Gastrocnemius medialis (tissue), 4 donors: ENCODE measurements at regions not wholly inside any gene's neighbourhood (a gene's known extent, or its start where the extent isn't known, plus 50 kb on each side); places are given as distances from the start of the nearest gene placed in this dataset.
"Not testable (repeated sequence)": the region's sequence is repeated elsewhere in the genome, so short reads cannot be mapped to it uniquely, and the experiment has no call there.

Experiments
- ATAC-seq, 2 donors: fragments of 150-250 bp; one replicate each; pipeline ENCODE4 v1.9.1; 2016
- DNase-seq, 2 donors: peaks; one replicate each; pipeline ENCODE4 v3.0.0-alpha.2; 2019
- H3K27ac ChIP-seq, 4 donors: fragments of 200-600 bp; sonication (generic); 1 replicate in 1 of 4; 2 replicates in 3 of 4; pipeline ENCODE4 v1.5.1; 2016 to 2018; ENCODE audit warnings: mild to moderate bottlenecking in 2 of 4, moderate library complexity in 1 of 4
- H3K27me3 ChIP-seq, 3 donors: fragments of 200-600 bp; sonication (generic) in 2 of 3; 1 replicate in 1 of 3; 2 replicates in 2 of 3; pipeline versions ENCODE4 v1.5.1 to v1.6.0; 2016 to 2019; ENCODE audit warnings: mild to moderate bottlenecking in 1 of 3, moderate library complexity in 1 of 3
- H3K36me3 ChIP-seq, 2 donors: fragments of 200-600 bp; sonication (generic) in 1 of 2; one replicate each; pipeline ENCODE4 v1.5.1; 2017 to 2018
- H3K4me1 ChIP-seq, 2 donors: fragments of 200-600 bp; sonication (generic) in 1 of 2; one replicate each; pipeline ENCODE4 v1.5.1; 2016 to 2017; ENCODE audit warnings: mild to moderate bottlenecking in 2 of 2
- H3K4me3 ChIP-seq, 4 donors: fragments of 200-600 bp; sonication (generic) in 3 of 4; 1 replicate in 1 of 4; 2 replicates in 3 of 4; pipeline ENCODE4 v1.5.1; 2016 to 2019; ENCODE audit warnings: mild to moderate bottlenecking in 2 of 4
- H3K9me3 ChIP-seq, 3 donors: fragments of 200-600 bp; sonication (generic) in 2 of 3; 1 replicate in 1 of 3; 2 replicates in 2 of 3; pipeline ENCODE4 v1.5.1; 2016 to 2019
- CTCF ChIP-seq, 5 experiments: fragments of 450-650 bp in 3 of 5; fragments of 200-600 bp in 2 of 5; sonication (generic) in 2 of 5; IDR thresholded peaks in 4 of 5; conservative IDR thresholded peaks in 1 of 5; 1 replicate in 4 of 5; 2 replicates in 1 of 5; pipeline ENCODE4 v1.5.1; 2016 to 2019; ENCODE audit warnings: antibody characterized with exemption in 5 of 5, mild to moderate bottlenecking in 3 of 5, moderate library complexity in 3 of 5
- POLR2A ChIP-seq, 2 donors: fragments of 450-650 bp; IDR thresholded peaks; one replicate each; pipeline ENCODE4 v1.6.1; 2017; ENCODE audit warnings: antibody characterized with exemption in 2 of 2, mild to moderate bottlenecking in 2 of 2, moderate library complexity in 2 of 2
- in situ Hi-C, 4 donors: fragments of 200-750 bp; cut with MboI; loops; one replicate each; pipeline versions ENCODE4 v1.15.0 to v1.8.0; 2017; ENCODE audit warnings: low sequenced_read_pairs in 4 of 4
- intact Hi-C: fragments of 100-400 bp; cut with DNase I; formaldehyde crosslinking; loops from one replicate; pipeline ENCODE4 v1.15.1; 2023; ENCODE audit warnings: low total_unique reads

- ATAC-seq, result no peak
- no peaks in the 10 kb centered on the region for H3K27me3 ChIP-seq
- H3K4me3 ChIP-seq, result no peak overlapping the region
- TF ChIP-seq POLR2A (IDR thresholded peaks at IDR 0.05) (no peak), CTCF (IDR thresholded peaks at IDR 0.05 in 4 of 5, conservative IDR thresholded peaks at IDR 0.05 in 1 of 5) (no peak)
- H3K9me3 ChIP-seq, result no peaks in the 10 kb centered on the region
- no peak for DNase-seq
- no peaks in the 10 kb centered on the region for H3K36me3 ChIP-seq
- intact Hi-C loops (no loop called here), in situ Hi-C loops (no loop called here)
- no peaks in the 10 kb centered on the region for H3K4me1 ChIP-seq
- H3K27ac ChIP-seq, result no peak overlapping the region
Observed at GRCh38 chr16:76696876-76697275, 419.7 kb downstream of the CNTNAP4 start.

- ATAC-seq (no peak), DNase-seq (no peak)
- Histone ChIP-seq H3K27ac (no peak overlapping the region), H3K27me3 (no peaks in the 10 kb centered on the region), H3K36me3 (no peaks in the 10 kb centered on the region), H3K4me1 (no peaks in the 10 kb centered on the region), H3K4me3 (no peak overlapping the region), H3K9me3 (no peaks in the 10 kb centered on the region)
- in situ Hi-C loops (no loop called here), intact Hi-C loops (no loop called here)
- TF ChIP-seq CTCF (IDR thresholded peaks at IDR 0.05 in 4 of 5, conservative IDR thresholded peaks at IDR 0.05 in 1 of 5), result no peak
- no peak for TF ChIP-seq POLR2A (IDR thresholded peaks at IDR 0.05)
Observed at GRCh38 chr16:76705892-76706291, 428.7 kb downstream of the CNTNAP4 start.

- intact Hi-C loops (no loop called here), in situ Hi-C loops (no loop called here)
- H3K9me3 ChIP-seq, result no peaks in the 10 kb centered on the region
- no peaks in the 10 kb centered on the region for H3K4me1 ChIP-seq
- no peaks in the 10 kb centered on the region for H3K36me3 ChIP-seq
- DNase-seq, result no peak
- TF ChIP-seq CTCF (IDR thresholded peaks at IDR 0.05 in 4 of 5, conservative IDR thresholded peaks at IDR 0.05 in 1 of 5) (no peak), POLR2A (IDR thresholded peaks at IDR 0.05) (no peak)
- ATAC-seq, result no peak
- H3K4me3 ChIP-seq, result no peak overlapping the region
- no peaks in the 10 kb centered on the region for H3K27me3 ChIP-seq
- H3K27ac ChIP-seq, result no peak overlapping the region
Observed at GRCh38 chr16:76713191-76713590, 436.0 kb downstream of the CNTNAP4 start.

- DNase-seq, in situ Hi-C loops, H3K27ac ChIP-seq, intact Hi-C loops, H3K9me3 ChIP-seq, H3K36me3 ChIP-seq, H3K27me3 ChIP-seq, H3K4me1 ChIP-seq, H3K4me3 ChIP-seq, ATAC-seq: not testable (repeated sequence)
Observed at GRCh38 chr16:76716251-76716650, 439.1 kb downstream of the CNTNAP4 start.

GRCh38 chr16:76724181-76724580 is 447.0 kb downstream of the CNTNAP4 start:
- intact Hi-C loops, result no loop called here
- Histone ChIP-seq H3K4me1 (no peaks in the 10 kb centered on the region), H3K36me3 (no peaks in the 10 kb centered on the region), H3K9me3 (no peaks in the 10 kb centered on the region), H3K27ac (no peak overlapping the region), H3K27me3 (no peaks in the 10 kb centered on the region), H3K4me3 (no peak overlapping the region)
- DNase-seq (no peak), ATAC-seq (no peak)
- TF ChIP-seq CTCF (IDR thresholded peaks at IDR 0.05 in 4 of 5, conservative IDR thresholded peaks at IDR 0.05 in 1 of 5) (no peak), POLR2A (IDR thresholded peaks at IDR 0.05) (no peak)
- in situ Hi-C loops, result no loop called here
